BJ (cell line): ENCODE measurements at regions not wholly inside any gene's neighbourhood (a gene's known extent, or its start where the extent isn't known, plus 50 kb on each side); places are given as distances from the start of the nearest gene placed in this dataset.

Experiments
- CTCF ChIA-PET: fragments of 350-600 bp; formaldehyde crosslinking; extraction: SDS; loops from one replicate; lab custom pipeline; 2021; ENCODE audit warnings: antibody characterized with exemption, inconsistent platforms; lab: Yijun Ruan, JAX
- POLR2A ChIA-PET: fragments of 300-600 bp; sonication (Branson Sonifier 250); formaldehyde crosslinking; extraction: SDS; loops from one replicate; lab custom pipeline; 2021; ENCODE audit warnings: antibody characterized with exemption; lab: Charles Lee
- DNase-seq: peaks from one replicate; pipeline ENCODE4 v3.0.0-alpha.2; 2011; ENCODE audit warnings: low read depth
- H3K27me3 ChIP-seq: 2 replicates; pipeline ENCODE4 v1.6.0; 2011; ENCODE audit warnings: low read length; ENCODE audit not compliant: control insufficient read depth, insufficient read depth
- H3K36me3 ChIP-seq: 2 replicates; pipeline ENCODE4 v1.5.1; 2011; ENCODE audit warnings: low read length; ENCODE audit not compliant: control insufficient read depth, insufficient read depth
- H3K4me3 ChIP-seq: 2 replicates; pipeline ENCODE4 v1.5.1; 2011; ENCODE audit warnings: low read depth, mild to moderate bottlenecking, control low read depth, low read length
- CTCF ChIP-seq: IDR thresholded peaks from 2 replicates; pipeline ENCODE4 v1.5.1; 2011; ENCODE audit warnings: low read depth, mild to moderate bottlenecking, control low read depth, inconsistent platforms, low read length, moderate library complexity; ENCODE audit not compliant: insufficient read depth

- no peak for DNase-seq
- H3K36me3 ChIP-seq = no peaks in the 10 kb centered on the region
- no peak overlapping the region for H3K4me3 ChIP-seq
- TF ChIP-seq CTCF = no peak
- CTCF ChIA-PET = no interaction called here
- POLR2A ChIA-PET = no interaction called here
- no peaks in the 10 kb centered on the region for H3K27me3 ChIP-seq
These were observed 548.9 kb upstream of the FZD8 start for GRCh38 chr10:36191009-36191408.

- POLR2A ChIA-PET = no interaction called here
- no peaks in the 10 kb centered on the region for H3K27me3 ChIP-seq
- CTCF ChIA-PET = no interaction called here
- no peak overlapping the region for H3K4me3 ChIP-seq
- H3K36me3 ChIP-seq = no peaks in the 10 kb centered on the region
- TF ChIP-seq CTCF = no peak
- no peak for DNase-seq
These were observed 546.4 kb upstream of the FZD8 start for GRCh38 chr10:36188461-36188860.

GRCh38 chr10:36188080-36188453, 546.0 kb upstream of the FZD8 start:
- no peak overlapping the region for H3K4me3 ChIP-seq
- DNase-seq = no peak
- H3K36me3 ChIP-seq = no peaks in the 10 kb centered on the region
- CTCF ChIA-PET = no interaction called here
- no peaks in the 10 kb centered on the region for H3K27me3 ChIP-seq
- no peak for TF ChIP-seq CTCF
- POLR2A ChIA-PET = no interaction called here

GRCh38 chr10:36187380-36188079, 545.4 kb upstream of the FZD8 start:
- ChIA-PET CTCF (no interaction called here), POLR2A (no interaction called here)
- Histone ChIP-seq H3K4me3 (no peak overlapping the region), H3K36me3 (no peaks in the 10 kb centered on the region), H3K27me3 (no peaks in the 10 kb centered on the region)
- TF ChIP-seq CTCF = no peak
- no peak for DNase-seq

GRCh38 chr10:36185097-36185496, 543.0 kb upstream of the FZD8 start:
- H3K27me3 ChIP-seq = no peaks in the 10 kb centered on the region
- no peaks in the 10 kb centered on the region for H3K36me3 ChIP-seq
- POLR2A ChIA-PET = no interaction called here
- H3K4me3 ChIP-seq = no peak overlapping the region
- no peak for DNase-seq
- TF ChIP-seq CTCF = no peak
- CTCF ChIA-PET = interaction anchor here (0.6 kb wide), 1 partner anchor 619 kb away, joined by 3 read pairs; no protein-coding TSS in a partner anchor
